H1 (cell line): ENCODE measurements at regions not wholly inside any gene's neighbourhood (a gene's known extent, or its start where the extent isn't known, plus 50 kb on each side); places are given as distances from the start of the nearest gene placed in this dataset.

Experiments
- CHD2 ChIP-seq: IDR thresholded peaks from 2 replicates; pipeline ENCODE4 v1.6.1; 2012; ENCODE audit warnings: low read length, improper control_type of control experiment
- CHD7 ChIP-seq: fragments of 300-600 bp; sonication (generic); IDR thresholded peaks from 2 replicates; pipeline ENCODE4 v1.7.1; 2012; ENCODE audit warnings: low read length, moderate library complexity, mild to moderate bottlenecking, inconsistent platforms; ENCODE audit not compliant: insufficient replicate concordance
- KDM5A ChIP-seq: fragments of 200-600 bp; IDR thresholded peaks from 2 replicates; pipeline ENCODE4 v1.7.1; 2012; ENCODE audit warnings: mild to moderate bottlenecking, low read length, inconsistent platforms, mixed read lengths
- RAD21 ChIP-seq, 2 experiments: IDR thresholded peaks in 1 of 2; conservative IDR thresholded peaks in 1 of 2; 2 replicates each; pipeline ENCODE4 v1.6.1; 2011; ENCODE audit warnings: low read depth in 2 of 2, low read length in 2 of 2, improper control_type of control experiment in 1 of 2, inconsistent platforms in 1 of 2, mild to moderate bottlenecking in 1 of 2, moderate library complexity in 1 of 2
- SAP30 ChIP-seq: fragments of 300-600 bp; sonication (generic); IDR thresholded peaks from 2 replicates; pipeline ENCODE4 v1.7.1; 2012; ENCODE audit warnings: low read length, moderate library complexity, mild to moderate bottlenecking, inconsistent platforms; ENCODE audit not compliant: insufficient read depth, insufficient replicate concordance

- no peak for TF ChIP-seq CHD7
- no peak for TF ChIP-seq RAD21 (IDR thresholded peaks at IDR 0.05 in 1 of 2, conservative IDR thresholded peaks at IDR 0.05 in 1 of 2; ENCODE audit: low read depth in 2 of 2, low read length in 2 of 2)
- TF ChIP-seq KDM5A: no peak
- no peak for TF ChIP-seq SAP30
- no peak for TF ChIP-seq CHD2
Observed at GRCh38 chr12:77324416-77324762, 259.0 kb upstream of the E2F7 start (continued).
